GM23248 (cell line): ENCODE measurements at regions not wholly inside any gene's neighbourhood (a gene's known extent, or its start where the extent isn't known, plus 50 kb on each side); places are given as distances from the start of the nearest gene placed in this dataset.

ENCODE experiments used
- DNase-seq: peaks from one replicate; pipeline ENCODE4 v3.0.0-alpha.2; 2015
- H2AFZ ChIP-seq: fragments of 200-600 bp; sonication (generic); 2 replicates; pipeline ENCODE4 v1.6.1; 2016; ENCODE audit warnings: antibody characterized with exemption
- H3F3A ChIP-seq: fragments of 200-600 bp; sonication (generic); 2 replicates; pipeline ENCODE4 v1.6.1; 2016; ENCODE audit warnings: mild to moderate bottlenecking, antibody characterized with exemption, mixed run types; ENCODE audit not compliant: insufficient read depth
- H3K27ac ChIP-seq: fragments of 200-600 bp; sonication (generic); 2 replicates; pipeline ENCODE4 v1.5.1; 2016; ENCODE audit warnings: mild to moderate bottlenecking
- H3K27me3 ChIP-seq: fragments of 200-600 bp; sonication (generic); replicated peaks from 2 replicates; pipeline ENCODE4 v1.6.1; 2016; ENCODE audit warnings: mild to moderate bottlenecking; ENCODE audit not compliant: insufficient read depth
- H3K36me3 ChIP-seq: fragments of 200-600 bp; sonication (generic); 2 replicates; pipeline ENCODE4 v1.6.1; 2016; ENCODE audit warnings: low read depth, mild to moderate bottlenecking
- H3K4me1 ChIP-seq: fragments of 200-600 bp; sonication (generic); 2 replicates; pipeline ENCODE4 v1.6.1; 2016; ENCODE audit warnings: mild to moderate bottlenecking; ENCODE audit not compliant: insufficient read depth
- H3K4me2 ChIP-seq: fragments of 200-600 bp; sonication (generic); one replicate; pipeline ENCODE4 v1.6.1; 2016; ENCODE audit warnings: mild to moderate bottlenecking; ENCODE audit not compliant: unreplicated experiment
- H3K4me3 ChIP-seq: fragments of 200-600 bp; sonication (generic); 2 replicates; pipeline ENCODE4 v1.5.1; 2016; ENCODE audit warnings: mild to moderate bottlenecking
- H3K79me2 ChIP-seq: fragments of 200-600 bp; sonication (generic); 2 replicates; pipeline ENCODE4 v1.6.1; 2016; ENCODE audit warnings: mild to moderate bottlenecking; ENCODE audit not compliant: insufficient read depth
- H3K9ac ChIP-seq: fragments of 200-600 bp; sonication (generic); 2 replicates; pipeline ENCODE4 v1.6.1; 2016; ENCODE audit warnings: mild to moderate bottlenecking
- H3K9me2 ChIP-seq: fragments of 200-600 bp; sonication (generic); 2 replicates; pipeline ENCODE4 v1.6.1; 2016; ENCODE audit warnings: mixed run types, mild to moderate bottlenecking, moderate library complexity; ENCODE audit not compliant: insufficient read depth
- H3K9me3 ChIP-seq: fragments of 200-600 bp; sonication (generic); one replicate; pipeline ENCODE4 v1.6.1; 2017; ENCODE audit warnings: low read depth
- H4K20me1 ChIP-seq: fragments of 200-600 bp; sonication (generic); 2 replicates; pipeline ENCODE4 v1.6.0; 2016; ENCODE audit not compliant: insufficient read depth
- EZH2 ChIP-seq: fragments of 200-600 bp; sonication (generic); IDR thresholded peaks from 2 replicates; pipeline ENCODE4 v1.6.1; 2018; ENCODE audit warnings: antibody characterized with exemption, mild to moderate bottlenecking; ENCODE audit not compliant: insufficient read depth, poor library complexity, severe bottlenecking
- EZH2phosphoT487 ChIP-seq: fragments of 200-600 bp; sonication (generic); IDR thresholded peaks from 2 replicates; pipeline ENCODE4 v1.6.1; 2018; ENCODE audit warnings: antibody characterized with exemption, moderate library complexity, mild to moderate bottlenecking, low read depth; ENCODE audit not compliant: insufficient read depth
- WGBS, 2 experiments: methylation state at CpG; one replicate each; pipeline ENCODE4 v1.1.6; 2015 to 2017; ENCODE audit warnings: low lambda C conversion rate in 2 of 2, low coverage in 1 of 2; ENCODE audit errors: missing lambda C conversion rate in 2 of 2; 5-methylcytosine and 5-hydroxymethylcytosine counted together
- in situ Hi-C: fragments of 300-500 bp; cut with MboI; formaldehyde crosslinking; loops from 2 replicates; pipeline ENCODE4 v1.15.0; 2020

DNA sequence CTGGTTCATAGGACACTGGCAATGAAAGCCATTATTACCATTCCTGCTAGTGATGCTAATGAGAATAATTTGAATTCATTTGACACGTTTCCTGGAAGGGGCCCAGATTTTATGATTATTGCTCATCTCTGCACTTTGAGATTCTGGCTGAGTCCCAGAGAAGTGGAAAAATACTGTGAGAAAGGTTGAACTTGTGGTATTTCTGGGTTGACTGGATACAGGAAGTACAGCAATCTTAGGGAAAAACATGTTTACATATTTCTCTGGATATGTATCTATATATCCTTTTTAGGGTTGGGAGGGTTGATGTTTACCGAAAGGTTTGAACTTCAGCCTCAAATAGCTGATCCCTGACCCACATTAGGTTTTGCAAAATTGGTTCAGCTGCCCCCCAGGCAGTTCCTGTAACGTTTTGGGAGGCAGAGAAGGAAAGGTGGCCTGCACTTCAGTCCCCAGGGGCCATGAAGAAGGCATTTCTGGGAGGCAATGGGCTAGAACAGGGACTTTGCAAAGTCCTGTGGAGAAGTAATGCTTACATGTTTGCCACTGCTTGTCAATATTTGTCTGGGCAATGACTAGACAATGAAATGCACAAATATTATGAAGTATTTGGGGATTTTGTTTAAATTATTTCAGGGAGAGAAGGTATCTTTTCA, 253.7 kb upstream of the PITRM1 start:
- TF ChIP-seq EZH2phosphoT487 (no peak), EZH2 (no peak)
- no peaks in the 10 kb centered on the region for H3K36me3 ChIP-seq
- no peaks in the 10 kb centered on the region for H3F3A ChIP-seq
- no peaks in the 10 kb centered on the region for H3K27me3 ChIP-seq
- H3K4me3 ChIP-seq = no peak overlapping the region
- no peaks in the 10 kb centered on the region for H3K9me2 ChIP-seq
- no peaks in the 10 kb centered on the region for H3K79me2 ChIP-seq
- 18 to 24% methylated on average over 3 of the region's 3 CpGs for WGBS, 2 experiments
- peak overlapping the region; percentile 21; the same call in 1 of the 2 replicates for H3K27ac ChIP-seq
- H3K4me1 ChIP-seq = peaks cover 13% of the 10 kb centered on the region
- no peak overlapping the region for H3K9ac ChIP-seq
- peak overlapping the region; percentile 11 for H3K4me2 ChIP-seq
- H4K20me1 ChIP-seq = no peaks in the 10 kb centered on the region
- H3K9me3 ChIP-seq = no peaks in the 10 kb centered on the region
- peak; percentile 61 for DNase-seq
- peak overlapping the region; percentile 82 for H2AFZ ChIP-seq
- in situ Hi-C loops = no loop called here

DNA sequence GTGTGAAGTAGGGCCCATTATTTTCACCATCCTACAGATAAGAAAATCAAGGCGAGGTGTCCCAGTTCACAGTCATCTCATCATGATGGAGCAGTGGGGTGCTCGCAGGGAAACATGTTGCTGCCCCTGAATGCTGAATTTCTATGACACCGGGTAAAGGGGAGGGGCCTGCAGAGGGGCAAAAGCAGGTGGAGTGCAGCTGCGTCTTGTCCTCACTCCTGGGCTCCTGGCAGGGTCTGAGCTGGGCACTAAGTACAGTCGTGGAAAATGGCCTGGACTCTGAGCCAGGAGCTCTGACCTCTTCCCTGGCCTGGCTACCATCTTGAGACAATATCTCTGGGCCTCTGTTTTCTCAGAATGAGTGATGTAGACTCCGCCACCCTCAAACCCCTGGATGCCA, 253.1 kb upstream of the PITRM1 start:
- no peaks in the 10 kb centered on the region for H3K9me3 ChIP-seq
- H3K9me2 ChIP-seq = no peaks in the 10 kb centered on the region
- no peak overlapping the region for H3K9ac ChIP-seq
- H3K4me1 ChIP-seq = peaks cover 13% of the 10 kb centered on the region
- H3K4me3 ChIP-seq = no peak overlapping the region
- no peaks in the 10 kb centered on the region for H4K20me1 ChIP-seq
- H3K79me2 ChIP-seq = no peaks in the 10 kb centered on the region
- H2AFZ ChIP-seq = no peak overlapping the region
- in situ Hi-C loops = no loop called here
- no peaks in the 10 kb centered on the region for H3K27me3 ChIP-seq
- peak overlapping the region; percentile 11 for H3K4me2 ChIP-seq
- no peaks in the 10 kb centered on the region for H3F3A ChIP-seq
- WGBS, 2 experiments = 77 to 80% methylated on average over 6 of the region's 6 CpGs
- H3K27ac ChIP-seq = no peak overlapping the region
- no peak for DNase-seq
- TF ChIP-seq EZH2phosphoT487 = no peak
- no peak for TF ChIP-seq EZH2
- no peaks in the 10 kb centered on the region for H3K36me3 ChIP-seq

DNA sequence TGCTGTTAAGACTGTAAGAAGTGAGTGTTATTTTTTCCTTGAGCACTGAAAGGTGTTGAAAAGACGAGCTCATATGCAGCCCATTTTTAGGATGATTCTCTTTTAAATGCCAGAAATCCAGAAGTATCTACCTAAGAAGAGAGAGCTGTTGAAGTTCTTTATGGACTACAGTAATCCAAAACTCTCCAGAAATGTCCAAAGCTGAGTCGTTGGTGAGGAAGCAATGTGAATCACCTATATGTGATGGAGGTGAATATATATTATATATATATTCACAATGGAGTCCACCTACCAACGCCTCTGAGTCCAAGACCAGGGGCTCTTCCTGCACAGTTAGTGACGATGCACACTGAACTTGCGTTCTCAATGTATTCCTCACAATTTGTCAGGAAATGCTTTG, 252.7 kb upstream of the PITRM1 start:
- 85 to 88% methylated on average over 5 of the region's 5 CpGs for WGBS, 2 experiments
- DNase-seq = peak; percentile 8
- in situ Hi-C loops = no loop called here

DNA sequence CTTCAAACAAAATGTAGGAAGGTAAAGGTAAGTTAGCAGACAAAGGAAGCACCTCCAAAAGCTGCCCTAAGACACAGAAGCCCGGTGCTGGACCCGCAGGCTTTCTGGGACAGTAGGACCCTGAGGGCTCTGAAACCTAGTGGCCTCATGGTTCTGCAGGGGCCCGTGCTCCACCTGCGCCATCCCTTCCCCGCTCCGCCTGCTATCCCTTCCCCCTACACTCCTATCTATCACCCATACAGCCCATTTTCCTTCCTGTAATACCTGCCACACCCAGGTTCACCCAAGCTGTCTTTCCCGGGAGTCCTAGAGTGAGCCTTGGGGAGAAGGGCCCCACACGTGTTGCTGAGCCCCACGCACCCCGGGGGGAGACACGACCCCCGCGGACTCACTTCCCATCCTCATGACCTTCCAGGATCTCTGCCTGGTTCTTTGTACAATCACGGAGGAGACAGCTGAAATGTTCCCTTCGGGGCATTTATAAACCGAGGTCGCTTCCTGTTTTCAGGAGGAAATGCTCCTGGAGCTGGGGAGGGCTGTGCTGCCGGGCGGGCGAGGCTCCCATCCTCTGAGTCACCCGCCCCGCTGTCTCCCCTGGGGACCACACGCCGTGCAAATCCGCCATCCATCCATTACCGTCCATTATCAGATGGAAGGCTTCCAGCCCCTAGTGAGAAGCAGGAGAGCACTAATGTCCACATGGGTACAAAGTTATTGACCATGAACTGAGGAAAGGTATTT, 251.7 kb upstream of the PITRM1 start:
- no peaks in the 10 kb centered on the region for H3K79me2 ChIP-seq
- no peak for TF ChIP-seq EZH2phosphoT487
- TF ChIP-seq EZH2 = no peak
- no peaks in the 10 kb centered on the region for H3K36me3 ChIP-seq
- peaks cover 13% of the 10 kb centered on the region for H3K4me1 ChIP-seq
- no peaks in the 10 kb centered on the region for H3K9me3 ChIP-seq
- 88 to 89% methylated on average over 26 of the region's 26 CpGs for WGBS, 2 experiments
- H3K27me3 ChIP-seq = no peaks in the 10 kb centered on the region
- no peak overlapping the region for H3K4me3 ChIP-seq
- no peak overlapping the region for H3K9ac ChIP-seq
- in situ Hi-C loops = no loop called here
- no peaks in the 10 kb centered on the region for H4K20me1 ChIP-seq
- no peaks in the 10 kb centered on the region for H3K9me2 ChIP-seq
- H2AFZ ChIP-seq = no peak overlapping the region
- H3K27ac ChIP-seq = no peak overlapping the region
- no peak for DNase-seq
- H3K4me2 ChIP-seq = no peak overlapping the region
- no peaks in the 10 kb centered on the region for H3F3A ChIP-seq

More for the DNA sequence above, 252.7 kb upstream of the PITRM1 start:
- H3K9me3 ChIP-seq = no peaks in the 10 kb centered on the region
- H3K4me2 ChIP-seq = no peak overlapping the region
- H3K4me1 ChIP-seq = peaks cover 13% of the 10 kb centered on the region
- H3K79me2 ChIP-seq = no peaks in the 10 kb centered on the region
- H3K9ac ChIP-seq = no peak overlapping the region
- H4K20me1 ChIP-seq = no peaks in the 10 kb centered on the region
- H3K4me3 ChIP-seq = no peak overlapping the region
- no peaks in the 10 kb centered on the region for H3K27me3 ChIP-seq
- H2AFZ ChIP-seq = no peak overlapping the region
- H3K9me2 ChIP-seq = no peaks in the 10 kb centered on the region
- no peaks in the 10 kb centered on the region for H3F3A ChIP-seq
- no peaks in the 10 kb centered on the region for H3K36me3 ChIP-seq
- TF ChIP-seq EZH2phosphoT487 (no peak), EZH2 (no peak)
- H3K27ac ChIP-seq = no peak overlapping the region
